Stimulated activated CD4-positive, alpha-beta T cell treated with anti-CD3 and anti-CD28 coated beads, Interleukin-12 subunit alpha, Interleukin-12 subunit beta, amount 100 ng/mL, for 48 hours (primary cell): ENCODE measurements at regions not wholly inside any gene's neighbourhood (a gene's known extent, or its start where the extent isn't known, plus 50 kb on each side); places are given as distances from the start of the nearest gene placed in this dataset.
"Not testable (repeated sequence)": the region's sequence is repeated elsewhere in the genome, so short reads cannot be mapped to it uniquely, and the experiment has no call there.

Source experiments
- DNase-seq, 3 donors: peaks; one replicate each; pipeline ENCODE4 v3.0.0-alpha.2; 2020; ENCODE audit warnings: low read depth in 2 of 3, low spot score in 1 of 3

DNA sequence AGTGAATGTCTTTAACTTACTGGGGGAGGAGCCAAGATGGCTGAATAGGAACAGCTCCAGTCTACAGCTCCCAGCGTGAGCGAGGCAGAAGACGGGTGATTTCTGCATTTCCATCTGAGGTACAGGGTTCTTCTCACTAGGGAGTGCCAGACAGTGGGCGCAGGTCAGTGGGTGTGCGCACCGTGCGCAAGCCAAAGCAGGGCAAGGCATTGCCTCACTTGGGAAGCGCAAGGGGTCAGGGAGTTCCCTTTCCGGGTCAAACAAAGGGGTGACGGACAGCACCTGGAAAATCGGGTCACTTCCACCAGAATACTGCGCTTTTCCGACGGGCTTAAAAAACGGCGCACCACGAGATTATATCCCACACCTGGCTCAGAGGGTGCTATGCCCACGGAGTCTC, 187.3 kb downstream of the CHIC2 start:
- DNase-seq: not testable (repeated sequence)

DNA sequence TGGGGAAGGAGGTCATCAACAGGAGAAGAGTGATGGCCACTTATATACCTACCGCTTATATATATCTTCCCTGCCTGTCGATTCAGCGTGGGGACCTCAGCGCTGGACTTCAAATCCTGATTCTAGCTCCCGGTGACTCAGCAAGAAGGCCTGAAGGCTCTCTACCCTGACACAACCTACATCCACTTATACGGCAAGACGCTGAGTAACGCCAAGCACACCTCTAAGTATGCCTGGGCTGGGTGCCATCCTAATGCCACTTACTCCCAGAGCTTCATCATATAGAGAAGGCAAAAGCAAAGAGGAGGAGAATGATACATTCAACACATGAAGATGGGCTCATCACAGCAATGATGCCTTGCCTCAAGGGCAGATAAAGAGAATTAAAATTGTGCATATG, 198.3 kb downstream of the CHIC2 start:
- no peak for DNase-seq

DNA sequence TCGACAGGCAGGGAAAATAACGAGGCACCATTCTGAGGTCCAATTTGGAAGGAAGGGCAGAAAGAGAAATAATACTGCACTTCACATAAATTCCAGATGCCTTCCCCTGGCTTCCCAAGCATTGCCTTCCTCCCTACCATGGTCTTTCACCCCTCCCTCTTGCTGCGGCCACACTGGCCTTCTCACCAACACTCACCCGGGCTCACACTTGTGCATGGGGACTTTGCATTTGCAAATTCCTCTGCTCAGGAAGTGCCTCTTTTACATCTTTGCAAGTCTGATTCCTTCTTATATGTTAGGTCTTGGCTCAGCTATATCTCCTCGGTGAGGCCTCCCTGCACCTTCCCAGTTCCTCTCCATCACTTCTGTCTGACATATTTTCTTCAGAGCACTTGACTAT, 199.4 kb downstream of the CHIC2 start:
- DNase-seq: no peak

DNA sequence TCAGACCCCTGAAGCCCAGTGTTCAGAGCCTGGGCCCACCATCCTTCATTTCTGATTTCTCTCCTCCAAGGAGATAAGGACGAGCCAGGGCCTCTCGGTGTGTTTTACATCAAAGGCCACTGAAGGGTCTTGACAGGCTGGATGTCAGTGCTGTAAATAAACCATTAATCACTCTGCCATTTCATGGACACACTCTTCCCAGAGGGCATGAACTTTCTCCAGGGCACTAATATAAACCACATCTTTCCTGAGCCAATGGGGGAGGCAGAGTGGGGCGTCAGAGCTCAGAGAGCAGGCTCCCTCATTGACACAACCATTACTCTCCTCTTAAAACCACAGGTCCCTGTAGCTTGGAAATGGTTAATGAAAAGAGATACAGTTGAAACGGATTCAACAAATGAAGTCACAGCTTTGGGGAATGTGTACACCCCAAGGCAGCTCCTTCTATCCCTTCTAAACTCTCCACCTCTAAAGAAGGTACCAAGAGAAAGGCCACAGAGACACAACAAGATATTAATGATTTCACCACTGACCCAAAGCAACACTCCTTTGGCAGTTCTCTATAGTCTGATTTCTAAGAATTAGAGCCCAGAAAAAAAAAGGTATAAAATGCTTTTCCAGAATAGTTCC, 200.6 kb downstream of the CHIC2 start:
- DNase-seq: no peak

DNA sequence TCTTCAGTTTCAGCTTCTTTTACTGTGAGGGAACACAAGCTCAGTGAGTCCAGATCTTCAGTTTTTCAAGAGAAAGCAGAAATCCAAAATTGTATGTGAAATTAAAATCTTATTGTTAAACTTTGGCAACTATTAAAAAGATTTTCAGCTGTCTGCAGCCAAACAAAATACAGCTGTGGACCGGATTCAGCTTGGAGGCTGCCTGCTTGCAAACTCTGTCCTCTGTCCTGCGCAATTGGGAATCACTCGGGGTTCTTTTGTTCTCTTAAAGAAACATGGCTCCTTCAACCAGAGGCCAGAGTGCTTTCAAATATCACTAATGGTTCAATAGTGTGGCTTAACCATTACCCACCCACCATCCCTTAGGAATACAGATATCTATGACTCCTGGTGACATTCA, 201.2 kb downstream of the CHIC2 start:
- no peak for DNase-seq

DNA sequence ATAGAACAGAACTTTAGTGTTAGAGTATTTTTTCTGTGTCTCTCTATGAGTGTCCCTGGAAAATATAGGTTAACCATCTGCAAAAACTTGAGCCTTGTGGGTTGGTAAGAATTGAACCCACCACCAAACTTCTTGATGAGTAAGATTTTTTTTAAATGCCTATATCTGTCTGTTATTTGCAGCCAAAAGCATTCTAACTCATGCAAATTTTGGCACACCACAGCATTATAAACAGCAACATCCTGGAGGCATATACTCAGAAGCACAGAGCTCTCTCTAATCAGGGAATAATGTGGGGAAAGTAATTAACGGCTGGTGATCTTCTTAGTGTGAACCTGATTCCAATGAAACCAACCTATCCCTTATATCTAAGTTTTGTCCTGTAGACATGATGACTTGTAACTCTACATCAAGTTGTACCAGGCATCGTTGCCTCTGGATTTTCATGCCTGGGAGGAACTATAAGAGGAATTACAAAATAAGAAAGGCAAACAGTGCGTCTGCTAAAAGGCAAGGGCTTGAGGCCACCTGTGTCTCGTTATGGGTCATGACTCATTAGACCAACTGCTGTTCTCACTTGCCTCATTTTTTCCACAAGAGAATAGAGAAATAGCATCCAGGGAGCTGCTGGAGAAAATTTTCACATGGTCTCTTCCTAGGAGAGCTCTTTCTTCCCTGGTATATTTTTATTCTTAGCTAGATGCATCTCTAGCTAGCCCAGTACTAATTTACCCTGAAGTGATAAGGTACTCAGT, 202.4 kb downstream of the CHIC2 start:
- DNase-seq: no peak

DNA sequence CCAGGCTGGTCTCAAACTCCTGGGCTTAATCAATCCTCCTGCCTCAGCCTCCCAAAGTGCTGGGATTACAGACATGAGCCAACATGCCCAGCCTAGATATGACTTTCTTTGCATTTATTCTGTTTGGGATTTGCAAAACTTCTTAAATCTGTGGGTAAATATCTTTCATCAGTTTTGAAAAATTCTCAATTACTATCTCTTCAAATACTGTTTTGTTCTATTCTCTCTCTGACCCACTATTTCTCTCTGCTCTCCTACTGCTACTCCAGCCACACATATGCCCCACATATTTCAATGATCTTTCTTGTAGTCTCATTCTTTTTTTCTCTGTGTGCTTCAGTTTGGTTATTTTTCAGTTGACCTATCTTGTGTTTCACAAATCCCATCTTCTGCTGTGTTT, 205.1 kb downstream of the CHIC2 start:
- DNase-seq: no peak

DNA sequence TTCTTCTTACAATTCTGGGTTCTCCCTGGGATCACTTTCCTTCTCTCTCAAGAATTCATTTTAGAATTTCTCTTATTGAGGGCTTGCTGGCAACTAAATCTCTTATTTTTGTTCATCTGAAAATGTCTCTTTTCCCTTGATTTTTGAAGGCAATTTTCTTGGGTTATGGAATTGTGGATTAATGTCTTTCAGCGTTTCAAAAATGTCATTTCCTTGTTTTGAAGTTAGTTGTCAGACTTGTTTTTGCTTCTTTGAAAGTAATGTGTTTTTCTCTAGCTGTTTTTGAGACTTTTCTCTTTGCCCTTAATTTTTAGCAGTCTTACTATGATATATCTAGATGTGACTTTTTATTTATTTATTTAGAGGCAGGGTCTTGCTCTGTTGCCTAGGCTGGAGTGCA, 205.7 kb downstream of the CHIC2 start:
- no peak for DNase-seq

DNA sequence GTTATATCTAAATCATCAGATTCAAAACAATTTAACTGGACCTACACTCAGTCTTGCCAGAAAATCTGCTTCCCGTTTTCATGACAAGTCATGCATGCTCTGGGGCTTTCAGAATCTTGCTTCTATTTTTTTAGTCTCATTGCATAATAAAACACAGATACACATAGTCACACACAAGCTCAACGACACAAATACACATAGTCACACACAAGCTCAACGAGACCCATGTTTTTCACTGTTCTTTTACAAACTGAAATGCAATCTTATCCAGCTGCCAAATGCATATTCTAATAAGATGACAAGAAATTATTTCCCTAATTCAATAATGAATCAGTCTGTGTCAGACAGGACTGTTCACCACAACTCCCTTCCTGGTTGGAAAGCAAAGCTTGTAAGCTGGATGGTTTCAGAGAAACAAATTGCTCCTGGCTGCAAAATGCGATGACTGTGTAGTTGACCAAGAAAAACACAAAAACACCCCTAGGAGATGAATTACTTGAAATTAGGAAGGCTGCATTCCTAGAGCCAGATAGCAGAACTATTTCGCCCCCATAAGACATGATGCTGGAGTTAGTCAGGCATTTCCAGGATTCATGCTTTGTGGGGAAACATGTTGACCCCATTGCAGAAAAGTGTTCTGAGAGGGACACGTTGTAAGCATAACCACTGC, 208.7 kb downstream of the CHIC2 start:
- no peak for DNase-seq

DNA sequence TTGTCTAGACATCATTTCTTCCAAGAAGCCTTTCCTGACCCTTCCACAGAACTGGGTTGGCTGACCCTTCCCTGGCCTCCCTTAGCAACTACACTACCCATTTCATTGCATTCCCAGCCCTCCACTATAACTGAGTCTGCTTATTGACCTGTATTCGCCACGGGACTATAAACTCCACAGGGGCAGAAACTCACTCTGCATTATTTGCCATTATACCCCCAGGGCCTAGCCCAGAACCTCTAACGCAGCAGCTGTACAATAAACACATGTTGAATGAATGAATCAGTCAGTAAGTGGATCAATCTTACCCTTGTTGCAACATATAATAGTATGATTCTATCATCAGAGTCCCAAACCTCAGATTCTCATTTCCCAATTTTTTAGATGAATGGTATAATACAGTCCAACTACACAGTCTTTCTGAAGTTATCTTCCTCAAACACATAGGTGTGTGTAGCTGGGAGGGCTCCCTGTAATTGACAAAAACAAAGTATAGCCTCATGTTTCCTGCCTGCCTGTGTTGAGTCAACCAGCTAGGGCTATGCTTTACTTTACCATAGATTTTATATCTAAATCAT, 209.3 kb downstream of the CHIC2 start:
- DNase-seq: no peak

DNA sequence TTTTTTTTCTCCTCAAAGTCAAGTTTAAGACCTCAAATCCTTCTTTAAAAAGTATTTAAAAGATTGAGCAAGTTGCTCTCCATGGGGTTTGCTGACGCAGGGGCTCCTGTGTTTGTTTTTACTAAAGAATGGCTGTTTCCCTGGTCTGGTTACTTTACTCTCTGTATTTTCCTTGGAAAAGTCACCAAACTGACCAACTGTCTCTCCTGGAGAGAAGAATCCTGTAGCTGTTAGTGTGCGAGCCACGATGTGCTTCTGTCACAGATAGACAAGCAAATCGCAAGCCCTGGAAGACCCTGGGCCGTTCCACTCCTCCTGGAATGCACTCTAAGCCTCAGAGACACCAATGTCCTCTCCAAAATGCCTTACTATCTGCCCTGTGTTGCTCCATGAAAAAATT, 212.1 kb downstream of the CHIC2 start:
- DNase-seq: no peak

DNA sequence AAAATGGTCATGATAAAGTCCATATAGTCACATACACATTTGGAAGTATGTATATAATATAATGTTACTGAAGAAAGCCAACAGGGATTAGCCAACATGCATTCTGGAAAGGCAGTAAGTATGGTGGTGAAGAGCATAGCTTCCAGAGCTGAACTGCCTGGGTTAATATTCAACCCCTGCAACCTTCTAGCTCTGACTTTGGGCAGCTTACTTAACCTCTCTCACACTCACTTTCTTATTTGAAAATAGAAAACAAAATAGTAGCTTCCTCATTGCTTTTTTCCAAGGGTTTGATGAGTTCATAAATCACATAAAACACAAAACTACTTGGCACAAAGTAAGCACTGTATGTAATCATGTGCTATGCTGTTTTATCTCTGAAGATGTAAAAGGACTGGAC, 216.4 kb downstream of the CHIC2 start:
- DNase-seq: no peak

DNA sequence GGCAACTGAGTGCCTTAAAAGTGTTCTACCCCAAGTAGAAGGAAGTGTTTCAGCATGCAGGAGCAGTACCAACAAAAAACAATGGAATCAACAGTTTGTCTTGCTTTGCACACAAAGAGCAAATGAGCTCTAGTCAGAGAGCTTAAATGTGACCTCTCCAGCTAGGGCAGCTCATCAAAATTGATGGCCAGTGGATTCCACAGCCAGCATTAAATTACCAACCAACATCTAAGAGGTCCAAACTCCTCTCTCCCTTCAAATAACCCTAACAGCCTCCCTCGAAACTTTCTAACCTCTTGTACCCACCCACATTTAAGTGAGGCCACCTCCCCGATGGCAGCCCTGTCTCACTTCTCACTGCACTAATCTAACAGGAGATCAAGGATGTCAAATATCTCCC, 219.9 kb downstream of the CHIC2 start:
- DNase-seq: no peak

DNA sequence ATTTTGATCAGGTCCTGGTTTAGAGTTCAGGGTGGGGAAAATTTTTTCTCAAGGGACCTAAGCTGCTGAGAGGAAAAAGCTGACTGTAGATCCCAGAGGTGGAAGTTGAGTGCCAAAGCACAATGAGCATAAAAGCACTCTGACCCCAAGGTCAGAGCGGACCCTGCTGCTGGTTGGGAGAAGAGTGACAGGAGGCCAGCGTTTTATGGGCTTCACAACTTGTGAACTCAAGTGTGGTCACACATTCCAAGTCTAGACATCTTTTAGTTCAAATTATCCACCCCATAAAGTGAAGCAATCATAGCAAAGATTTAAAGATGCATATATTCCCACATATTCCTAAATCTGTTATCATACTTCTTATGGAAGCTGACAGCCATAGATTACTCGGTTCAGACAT, 220.3 kb downstream of the CHIC2 start:
- DNase-seq: no peak

DNA sequence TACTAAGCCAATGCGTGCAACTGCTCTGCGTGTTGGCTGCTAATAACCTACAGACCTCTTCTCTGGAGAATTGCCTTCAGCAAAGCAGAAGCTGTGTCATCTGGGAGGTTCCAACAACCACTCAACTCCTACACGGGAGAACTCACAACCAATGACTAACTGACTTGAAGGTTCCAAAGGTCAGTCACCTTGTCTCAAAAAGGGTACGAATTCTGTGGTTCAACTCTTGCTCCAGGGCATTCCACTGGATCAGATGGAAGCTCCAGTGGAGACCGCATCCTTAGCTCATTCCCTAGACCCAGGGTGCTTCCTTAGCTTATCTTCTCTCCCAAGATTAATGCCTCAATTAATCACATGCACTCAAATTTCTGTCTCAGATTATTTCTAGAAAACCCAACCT, 222.7 kb downstream of the CHIC2 start:
- no peak for DNase-seq

DNA sequence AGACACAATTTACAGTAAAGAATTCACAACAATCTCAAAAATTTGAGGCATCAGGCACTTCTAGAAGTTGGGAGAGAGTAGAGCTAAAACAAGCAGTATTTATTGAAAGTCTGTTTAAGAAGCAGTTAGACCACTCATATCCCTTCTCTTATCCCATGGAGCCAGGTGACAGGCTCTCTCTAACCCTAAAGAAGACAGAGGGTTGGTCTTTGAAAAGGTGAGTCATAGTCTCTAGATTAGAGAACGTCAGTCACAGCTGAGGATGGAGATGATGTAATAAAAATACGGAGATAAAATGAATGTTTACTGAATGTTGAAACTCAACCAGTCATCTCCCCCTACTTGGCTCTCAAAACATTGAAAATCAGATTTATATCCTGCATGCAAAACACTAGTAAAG, 223.8 kb downstream of the CHIC2 start:
- no peak for DNase-seq

DNA sequence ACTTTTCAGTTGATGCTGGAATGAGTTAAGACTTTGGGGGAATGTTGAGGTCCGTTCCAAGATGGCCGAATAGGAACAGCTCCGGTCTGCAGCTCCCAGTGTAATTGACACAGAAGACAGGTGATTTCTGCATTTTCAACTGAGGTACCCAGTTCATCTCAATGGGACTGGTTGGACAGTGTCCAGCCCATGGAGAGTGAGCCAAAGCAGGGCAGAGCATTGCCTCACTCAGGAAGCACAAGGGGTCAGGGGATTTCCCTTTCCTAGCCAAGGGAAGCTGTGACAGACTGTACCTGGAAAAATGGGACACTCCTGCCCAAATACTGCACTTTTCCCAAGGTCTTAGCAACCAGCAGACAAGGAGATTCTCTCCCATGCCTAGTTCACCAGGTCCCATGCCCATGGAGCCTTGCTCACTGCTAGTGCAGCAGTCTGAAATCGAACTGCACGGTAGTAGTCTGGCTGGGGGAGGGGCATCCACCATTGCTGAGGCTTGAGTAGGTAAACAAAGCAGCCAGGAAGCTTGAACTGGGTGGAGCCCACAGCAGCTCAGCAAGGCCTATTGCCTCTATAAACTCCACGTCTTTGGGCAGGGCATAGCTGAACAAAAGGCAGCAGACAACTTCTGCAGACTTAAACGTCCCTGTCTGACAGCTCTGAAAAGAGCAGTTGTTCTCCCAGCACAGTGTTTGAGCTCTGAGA, 231.0 kb downstream of the CHIC2 start:
- not testable (repeated sequence) for DNase-seq

DNA sequence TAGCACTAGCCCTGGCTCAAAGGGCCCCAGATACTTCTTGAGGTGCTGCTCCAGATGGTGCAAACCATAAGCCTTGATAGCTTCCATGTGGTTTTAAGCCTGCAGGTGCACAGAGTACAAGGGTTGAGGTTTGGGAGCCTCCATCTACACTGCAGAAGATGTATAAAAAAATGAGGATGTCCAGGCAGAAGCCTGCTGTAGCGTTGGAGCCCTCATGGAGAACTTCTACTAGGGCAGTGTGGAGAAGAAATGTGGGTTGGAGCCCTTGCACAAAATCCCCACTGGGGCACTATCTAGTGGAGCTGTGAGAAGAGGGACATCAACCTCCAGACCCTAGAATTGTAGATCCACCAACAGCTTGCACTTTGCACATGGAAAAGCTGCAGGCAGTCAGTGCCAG, 231.9 kb downstream of the CHIC2 start:
- no peak for DNase-seq

DNA sequence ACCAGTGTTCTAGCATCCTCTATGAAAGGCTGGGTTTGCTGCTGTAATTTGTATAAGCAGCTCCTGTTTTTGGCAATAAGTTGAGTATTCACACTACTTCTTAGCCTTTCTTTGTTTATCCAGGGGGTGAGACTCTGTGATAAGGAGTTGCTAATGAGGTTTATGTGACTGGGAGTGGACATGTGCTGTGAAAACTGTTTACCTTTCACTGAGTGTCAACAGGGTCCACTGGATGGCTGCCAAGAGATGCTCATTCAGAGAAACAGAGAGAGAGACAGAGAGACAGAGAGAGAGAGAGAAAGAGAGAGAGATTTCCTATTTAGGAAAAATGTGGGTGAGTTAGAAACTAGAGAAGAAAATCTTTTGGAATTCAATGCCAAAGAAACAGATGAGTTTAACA, 233.9 kb downstream of the CHIC2 start:
- DNase-seq: no peak

DNA sequence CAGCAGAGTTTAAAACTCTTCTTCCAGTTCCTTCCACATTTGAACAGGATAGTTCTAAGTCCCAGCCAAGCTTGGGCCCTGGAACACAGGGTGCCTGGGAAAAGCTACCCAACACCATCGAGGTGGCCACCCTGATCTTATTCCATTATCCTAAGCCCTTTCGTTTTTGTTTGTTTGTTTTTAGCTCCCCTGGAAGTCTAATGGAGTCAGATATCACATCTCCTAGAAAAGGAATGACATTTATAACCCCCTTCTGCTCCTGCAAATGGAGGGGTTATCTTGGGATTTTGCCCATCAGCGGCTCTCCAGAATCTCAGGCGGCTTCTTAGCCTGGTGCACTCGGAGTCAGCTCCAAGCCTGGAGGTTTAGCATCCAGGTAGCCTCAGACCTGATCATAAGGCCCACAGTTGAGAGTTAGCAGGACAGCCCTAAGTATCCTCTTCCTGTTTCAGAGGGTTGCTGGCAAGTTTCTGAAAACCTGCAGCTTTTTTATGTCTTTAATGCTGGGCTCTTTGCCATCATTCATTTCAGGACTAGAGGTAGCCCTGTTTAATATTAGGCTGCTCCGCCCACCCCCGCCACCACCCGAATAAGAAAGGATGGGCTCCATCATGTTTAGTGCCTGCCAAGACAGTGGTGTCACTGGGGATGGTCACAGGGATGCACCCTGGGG, 230.0 kb upstream of the LNX1 start:
- DNase-seq: no peak

DNA sequence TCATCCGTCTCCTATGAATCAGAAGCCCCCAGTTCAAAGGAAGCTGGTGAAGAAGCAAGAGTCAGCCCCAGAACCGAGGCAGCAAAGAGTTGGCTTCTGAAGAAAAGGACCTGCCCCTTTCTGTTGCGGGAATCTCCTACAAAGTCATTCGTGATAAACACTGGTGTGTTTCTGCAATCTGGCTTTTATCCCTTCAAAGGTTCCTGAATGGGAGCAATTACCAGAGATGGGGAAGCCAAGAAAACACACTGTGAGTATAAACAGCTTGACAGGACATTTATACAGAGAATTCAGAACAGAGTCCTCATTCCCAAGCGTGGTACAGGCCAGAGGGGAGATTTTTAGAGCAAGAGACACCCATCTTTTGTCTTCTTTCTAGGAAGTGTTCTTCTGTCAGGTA, 226.8 kb upstream of the LNX1 start:
- DNase-seq: no peak
